ENCODE measurements at regions not wholly inside any gene's neighbourhood (a gene's known extent, or its start where the extent isn't known, plus 50 kb on each side); places are given as distances from the start of the nearest gene placed in this dataset.

DNA sequence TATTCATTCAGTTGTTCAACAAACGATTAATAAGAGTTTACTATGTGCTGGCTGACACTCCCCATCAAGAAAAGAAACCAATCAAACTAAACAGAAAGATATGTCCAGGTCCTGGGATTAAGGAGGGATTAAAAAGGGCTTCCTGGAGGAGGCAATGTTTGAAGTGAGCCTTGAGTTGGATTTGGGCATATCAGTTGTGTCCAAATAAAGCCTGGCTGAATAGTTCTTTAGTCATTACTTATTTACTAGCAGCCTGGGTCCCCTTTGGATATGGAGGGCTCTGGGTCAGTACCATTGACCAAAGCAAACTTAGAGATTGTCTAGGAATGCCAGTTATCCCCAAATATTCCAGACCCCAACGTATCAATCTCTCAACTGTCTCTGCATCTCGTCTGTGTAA is 117.7 kb downstream of the COPRS start:
- TF ChIP-seq, protein P1, sequence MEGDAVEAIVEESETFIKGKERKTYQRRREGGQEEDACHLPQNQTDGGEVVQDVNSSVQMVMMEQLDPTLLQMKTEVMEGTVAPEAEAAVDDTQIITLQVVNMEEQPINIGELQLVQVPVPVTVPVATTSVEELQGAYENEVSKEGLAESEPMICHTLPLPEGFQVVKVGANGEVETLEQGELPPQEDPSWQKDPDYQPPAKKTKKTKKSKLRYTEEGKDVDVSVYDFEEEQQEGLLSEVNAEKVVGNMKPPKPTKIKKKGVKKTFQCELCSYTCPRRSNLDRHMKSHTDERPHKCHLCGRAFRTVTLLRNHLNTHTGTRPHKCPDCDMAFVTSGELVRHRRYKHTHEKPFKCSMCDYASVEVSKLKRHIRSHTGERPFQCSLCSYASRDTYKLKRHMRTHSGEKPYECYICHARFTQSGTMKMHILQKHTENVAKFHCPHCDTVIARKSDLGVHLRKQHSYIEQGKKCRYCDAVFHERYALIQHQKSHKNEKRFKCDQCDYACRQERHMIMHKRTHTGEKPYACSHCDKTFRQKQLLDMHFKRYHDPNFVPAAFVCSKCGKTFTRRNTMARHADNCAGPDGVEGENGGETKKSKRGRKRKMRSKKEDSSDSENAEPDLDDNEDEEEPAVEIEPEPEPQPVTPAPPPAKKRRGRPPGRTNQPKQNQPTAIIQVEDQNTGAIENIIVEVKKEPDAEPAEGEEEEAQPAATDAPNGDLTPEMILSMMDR (IDR thresholded peaks at IDR 0.05; ENCODE audit: insufficient read depth, low read length, poor library complexity, severe bottlenecking), result no peak
- Histone ChIP-seq H3K36me3 (ENCODE audit: control insufficient read depth, insufficient read depth, low read length) (no peaks in the 10 kb centered on the region), H3K4me3 (ENCODE audit: low read depth, low read length) (no peak overlapping the region), H3K27me3 (ENCODE audit: control insufficient read depth, insufficient read depth, low read length) (no peaks in the 10 kb centered on the region)
- DNase-seq (ENCODE audit: low read depth), result no peak

DNA sequence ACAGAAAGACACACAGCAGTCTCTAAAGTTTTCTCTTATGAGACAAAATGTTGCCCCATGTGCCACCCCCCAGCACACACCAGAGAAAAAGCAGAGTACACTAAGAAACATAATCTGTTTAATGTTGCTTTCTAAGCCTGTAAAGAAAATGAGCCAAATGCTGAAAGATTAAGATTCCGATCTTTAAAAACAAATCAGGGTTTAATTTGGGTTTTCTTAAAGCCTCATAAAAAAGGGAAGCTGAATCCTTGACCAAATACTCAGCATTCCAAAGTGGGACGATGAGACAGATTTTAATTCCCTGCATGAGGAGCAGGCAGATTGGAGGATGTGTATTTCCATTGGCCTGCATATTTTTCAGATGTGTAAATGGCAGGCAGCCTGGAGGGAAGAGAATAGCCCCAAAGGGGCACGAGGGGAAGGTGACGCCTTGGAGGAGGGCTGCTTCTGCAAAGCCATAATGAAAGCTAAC is 118.4 kb downstream of the COPRS start:
- no peaks in the 10 kb centered on the region for H3K27me3 ChIP-seq (ENCODE audit: control insufficient read depth, insufficient read depth, low read length)
- H3K4me3 ChIP-seq (ENCODE audit: low read depth, low read length), result no peak overlapping the region
- no peak for DNase-seq (ENCODE audit: low read depth)
- TF ChIP-seq, protein P1 (IDR thresholded peaks at IDR 0.05; ENCODE audit: insufficient read depth, low read length, poor library complexity, severe bottlenecking), result no peak
- H3K36me3 ChIP-seq (ENCODE audit: control insufficient read depth, insufficient read depth, low read length), result no peaks in the 10 kb centered on the region

DNA sequence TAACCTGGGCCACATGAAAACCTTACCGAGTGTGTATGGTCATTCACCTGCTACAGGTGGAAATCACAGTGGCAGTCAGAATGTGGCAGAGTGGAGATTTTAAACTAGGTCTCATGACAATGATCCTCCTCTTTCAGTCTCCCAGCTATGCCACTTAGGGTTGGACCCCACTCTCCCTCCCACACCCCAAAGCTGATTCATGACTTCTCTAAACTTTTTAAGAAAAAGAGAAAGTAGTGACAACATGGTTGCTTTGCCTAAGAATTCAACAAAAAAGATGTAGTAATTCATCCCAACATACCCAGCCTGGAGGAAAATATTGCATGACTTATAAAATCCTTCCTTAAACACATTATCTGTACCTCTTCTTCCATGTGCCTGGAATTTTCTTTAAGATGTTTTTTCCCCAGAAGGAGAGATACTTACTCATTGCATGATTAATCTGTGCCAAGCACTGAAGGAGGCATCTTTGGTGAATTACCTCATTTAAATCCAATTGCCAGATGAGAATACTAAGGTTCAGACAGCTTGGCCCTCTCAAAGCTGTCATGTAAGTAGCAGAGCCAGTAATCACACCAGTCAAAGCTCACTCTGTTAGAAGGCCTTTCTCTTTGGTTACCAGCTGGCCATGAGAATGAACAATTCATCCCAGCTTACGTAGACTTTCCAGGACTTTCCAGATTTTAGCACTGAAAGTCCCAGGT is 119.9 kb downstream of the COPRS start:
- no peak for DNase-seq (ENCODE audit: low read depth)
- TF ChIP-seq, protein P1 (IDR thresholded peaks at IDR 0.05; ENCODE audit: insufficient read depth, low read length, poor library complexity, severe bottlenecking), result no peak
- Histone ChIP-seq H3K36me3 (ENCODE audit: control insufficient read depth, insufficient read depth, low read length) (no peaks in the 10 kb centered on the region), H3K4me3 (ENCODE audit: low read depth, low read length) (no peak overlapping the region), H3K27me3 (ENCODE audit: control insufficient read depth, insufficient read depth, low read length) (no peaks in the 10 kb centered on the region)

DNA sequence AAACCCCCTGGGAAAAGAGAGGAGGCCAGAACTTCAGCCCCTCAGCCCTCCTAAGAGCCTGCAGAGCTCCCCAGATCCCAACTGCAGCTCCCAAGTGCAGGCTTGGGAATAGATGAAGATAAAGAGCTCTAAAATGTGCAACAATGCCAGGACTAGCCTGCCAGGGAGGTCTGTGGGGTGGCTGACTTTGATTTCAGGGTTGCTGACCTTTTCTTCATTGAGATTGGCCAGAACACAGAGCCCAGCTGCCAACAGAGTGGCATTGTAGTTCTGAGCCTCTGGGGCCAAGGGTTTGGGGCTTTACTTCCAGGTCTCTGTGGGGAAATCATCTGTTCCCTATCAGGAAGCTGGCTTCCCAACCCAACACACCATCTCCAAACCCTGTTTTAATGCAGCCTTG is 120.6 kb downstream of the COPRS start:
- no peaks in the 10 kb centered on the region for H3K36me3 ChIP-seq (ENCODE audit: control insufficient read depth, insufficient read depth, low read length)
- no peak overlapping the region for H3K4me3 ChIP-seq (ENCODE audit: low read depth, low read length)
- TF ChIP-seq, protein P1 (IDR thresholded peaks at IDR 0.05; ENCODE audit: insufficient read depth, low read length, poor library complexity, severe bottlenecking), result no peak
- no peaks in the 10 kb centered on the region for H3K27me3 ChIP-seq (ENCODE audit: control insufficient read depth, insufficient read depth, low read length)
- no peak for DNase-seq (ENCODE audit: low read depth)

DNA sequence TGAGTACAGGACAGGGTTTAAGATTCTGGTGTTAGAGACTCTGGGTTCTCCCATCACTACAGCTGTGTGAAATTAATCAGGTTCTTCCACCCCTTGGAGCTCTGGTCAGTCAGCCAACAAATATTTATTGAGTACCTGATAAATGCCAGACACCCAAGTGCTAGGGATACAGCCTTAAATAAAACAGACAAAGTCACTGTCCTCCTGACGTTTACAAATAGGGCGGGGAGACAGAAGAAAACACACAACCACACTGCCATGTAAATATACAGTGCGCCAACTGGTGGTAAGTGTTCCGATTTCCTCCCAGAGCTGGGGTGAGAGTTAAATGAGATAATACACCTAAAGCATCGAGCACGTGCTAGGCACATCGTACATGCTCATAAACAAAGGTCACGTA is 121.0 kb downstream of the COPRS start:
- DNase-seq (ENCODE audit: low read depth), result no peak
- Histone ChIP-seq H3K27me3 (ENCODE audit: control insufficient read depth, insufficient read depth, low read length) (no peaks in the 10 kb centered on the region), H3K4me3 (ENCODE audit: low read depth, low read length) (no peak overlapping the region), H3K36me3 (ENCODE audit: control insufficient read depth, insufficient read depth, low read length) (no peaks in the 10 kb centered on the region)
- TF ChIP-seq, protein P1 (IDR thresholded peaks at IDR 0.05; ENCODE audit: insufficient read depth, low read length, poor library complexity, severe bottlenecking), result no peak
